Activated T-helper 17 cell treated with anti-CD3 and anti-CD28 coated beads, Interleukin-2, amount 50 U/mL, for 72 hours (primary cell): ENCODE measurements at regions not wholly inside any gene's neighbourhood (a gene's known extent, or its start where the extent isn't known, plus 50 kb on each side); places are given as distances from the start of the nearest gene placed in this dataset.

Experiments used
- ATAC-seq: fragments of 150-1000 bp; cut with Tn5 transposase; replicated peaks from 2 replicates; pipeline ENCODE4 v1.10.0; 2021; ENCODE audit warnings: mild to moderate bottlenecking, moderate library complexity
- H3K27ac Mint-ChIP-seq: one replicate; pipeline ENCODE4 v1.8.0; 2022; ENCODE audit warnings: mixed read lengths
- H3K27me3 Mint-ChIP-seq: one replicate; pipeline ENCODE4 v1.8.0; 2022; ENCODE audit warnings: mixed read lengths
- H3K36me3 Mint-ChIP-seq: one replicate; pipeline ENCODE4 v1.8.0; 2022; ENCODE audit warnings: low read depth, mild to moderate bottlenecking, mixed read lengths
- H3K4me1 Mint-ChIP-seq: one replicate; pipeline ENCODE4 v1.8.0; 2022; ENCODE audit warnings: mixed read lengths
- H3K4me3 Mint-ChIP-seq: one replicate; pipeline ENCODE4 v1.8.0; 2022; ENCODE audit warnings: mild to moderate bottlenecking, mixed read lengths
- H3K9me3 Mint-ChIP-seq: one replicate; pipeline ENCODE4 v1.8.0; 2022; ENCODE audit warnings: mixed read lengths

DNA sequence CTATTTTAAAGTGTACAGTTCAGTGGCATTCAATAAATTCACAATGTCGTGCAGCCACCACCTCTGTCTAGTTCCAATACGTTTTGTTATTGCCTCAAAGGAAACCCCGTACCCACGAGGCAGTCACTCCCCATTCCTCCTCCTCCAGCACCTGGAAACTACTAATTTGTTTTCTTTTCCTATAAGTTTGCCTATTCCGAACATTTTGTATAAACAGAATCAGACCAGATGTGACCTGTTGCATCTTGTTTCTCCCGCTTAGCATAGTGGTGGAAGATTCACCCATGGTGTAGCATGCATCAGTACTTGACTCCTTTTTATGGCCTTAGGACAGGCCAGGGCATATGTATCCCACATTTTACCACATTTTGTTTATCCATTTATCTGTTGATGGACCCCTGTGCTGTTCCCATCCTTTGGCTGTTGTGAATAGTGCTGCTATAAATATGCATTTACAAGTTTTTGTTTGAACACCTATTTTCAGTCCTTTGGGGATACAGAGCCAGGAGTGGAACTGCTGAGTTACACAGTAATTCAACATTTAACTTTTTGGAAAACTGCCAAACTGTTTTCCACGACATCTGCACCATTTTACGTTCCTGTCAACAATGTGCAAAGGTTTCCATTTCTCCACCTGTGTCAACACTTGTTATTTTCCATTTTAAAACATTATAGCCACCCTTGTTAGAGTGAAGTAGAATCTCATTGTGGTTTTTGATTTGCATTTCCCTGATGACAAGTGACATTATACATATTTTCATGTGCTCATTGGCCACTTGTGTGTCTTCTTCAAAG lies 57.8 kb upstream of the STX18 start:
- H3K27me3 Mint-ChIP-seq = no peaks in the 10 kb centered on the region
- H3K36me3 Mint-ChIP-seq = peaks cover 3% of the 10 kb centered on the region
- no peak overlapping the region for H3K4me3 Mint-ChIP-seq
- peaks cover 6% of the 10 kb centered on the region for H3K9me3 Mint-ChIP-seq
- no peaks in the 10 kb centered on the region for H3K4me1 Mint-ChIP-seq
- no peak for ATAC-seq
- H3K27ac Mint-ChIP-seq = peak overlapping the region; percentile 1

DNA sequence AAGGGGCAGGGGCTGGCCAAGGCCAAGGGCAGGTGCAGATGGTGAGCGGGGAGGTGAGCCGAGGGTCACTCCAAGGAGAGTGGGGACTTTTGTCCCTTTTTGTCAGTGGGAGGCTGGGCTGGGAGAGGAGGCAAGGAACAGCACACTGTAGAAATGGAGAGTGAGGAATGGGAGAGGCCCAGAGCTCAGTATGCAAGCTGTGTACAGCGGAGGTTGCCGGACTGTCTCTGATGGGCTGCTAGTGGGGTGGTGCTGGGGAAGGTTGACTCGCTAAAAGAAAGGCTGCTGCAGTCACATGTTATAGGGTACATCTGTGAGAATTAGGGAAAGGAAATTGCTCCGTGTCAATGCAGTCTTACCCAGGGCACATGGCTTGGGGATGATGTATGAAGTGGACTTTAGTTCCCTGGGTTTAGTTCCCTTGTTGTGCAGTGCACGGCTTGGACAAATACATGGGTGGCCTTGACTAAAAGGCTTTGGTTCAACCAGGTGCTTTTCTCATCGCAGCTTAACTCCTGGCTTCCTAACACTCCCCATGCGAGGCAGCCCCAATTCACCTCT lies 57.1 kb upstream of the STX18 start:
- Mint-ChIP-seq H3K4me3 (no peak overlapping the region), H3K27me3 (no peaks in the 10 kb centered on the region), H3K27ac (no peak overlapping the region), H3K9me3 (peaks cover 10% of the 10 kb centered on the region), H3K36me3 (peaks cover 6% of the 10 kb centered on the region), H3K4me1 (no peaks in the 10 kb centered on the region)
- ATAC-seq = no peak

DNA sequence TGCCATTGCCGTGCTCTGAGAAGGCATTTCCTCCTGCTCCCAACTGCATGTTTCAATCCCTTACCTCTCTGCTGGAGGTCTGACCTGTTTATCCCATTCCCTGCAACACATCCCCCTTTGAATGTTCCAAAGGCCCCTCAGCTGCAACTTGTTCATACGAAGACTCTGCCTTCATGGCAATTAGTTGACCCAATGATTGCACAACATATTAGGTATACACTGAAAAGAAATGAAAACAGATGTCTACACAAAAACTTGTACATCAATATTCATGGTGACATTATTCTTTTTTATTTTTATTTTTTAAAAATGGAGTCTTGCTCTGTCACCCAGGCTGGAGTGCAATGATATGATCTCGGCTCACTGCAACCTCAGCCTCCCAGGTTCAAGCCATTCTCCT lies 54.9 kb upstream of the STX18 start:
- H3K27ac Mint-ChIP-seq = no peak overlapping the region
- peaks cover 18% of the 10 kb centered on the region for H3K9me3 Mint-ChIP-seq
- H3K36me3 Mint-ChIP-seq = peaks cover 6% of the 10 kb centered on the region
- no peaks in the 10 kb centered on the region for H3K4me1 Mint-ChIP-seq
- no peaks in the 10 kb centered on the region for H3K27me3 Mint-ChIP-seq
- ATAC-seq = no peak
- H3K4me3 Mint-ChIP-seq = no peak overlapping the region

DNA sequence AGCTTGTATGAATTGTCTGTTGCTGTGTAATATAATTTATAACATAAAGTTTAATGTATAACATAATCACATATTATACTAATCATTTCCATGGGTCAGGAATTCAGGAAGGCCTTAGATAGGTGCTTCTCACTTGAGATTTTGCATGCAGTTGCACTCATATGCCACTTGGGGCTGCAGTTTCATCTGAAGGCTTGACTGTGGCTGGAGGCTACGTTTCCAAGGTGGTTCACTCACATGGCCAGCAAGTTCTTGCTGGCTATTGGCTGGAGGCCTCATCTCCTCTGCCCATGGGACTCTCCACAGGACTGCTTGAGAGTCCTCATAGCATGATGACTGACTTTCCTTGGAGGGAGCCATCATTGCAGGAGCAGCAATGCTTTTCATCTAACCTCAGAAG lies 53.4 kb upstream of the STX18 start:
- Mint-ChIP-seq H3K4me1 (no peaks in the 10 kb centered on the region), H3K9me3 (peaks cover 18% of the 10 kb centered on the region), H3K4me3 (no peak overlapping the region), H3K27me3 (no peaks in the 10 kb centered on the region), H3K27ac (no peak overlapping the region), H3K36me3 (peaks cover 6% of the 10 kb centered on the region)
- ATAC-seq = no peak

DNA sequence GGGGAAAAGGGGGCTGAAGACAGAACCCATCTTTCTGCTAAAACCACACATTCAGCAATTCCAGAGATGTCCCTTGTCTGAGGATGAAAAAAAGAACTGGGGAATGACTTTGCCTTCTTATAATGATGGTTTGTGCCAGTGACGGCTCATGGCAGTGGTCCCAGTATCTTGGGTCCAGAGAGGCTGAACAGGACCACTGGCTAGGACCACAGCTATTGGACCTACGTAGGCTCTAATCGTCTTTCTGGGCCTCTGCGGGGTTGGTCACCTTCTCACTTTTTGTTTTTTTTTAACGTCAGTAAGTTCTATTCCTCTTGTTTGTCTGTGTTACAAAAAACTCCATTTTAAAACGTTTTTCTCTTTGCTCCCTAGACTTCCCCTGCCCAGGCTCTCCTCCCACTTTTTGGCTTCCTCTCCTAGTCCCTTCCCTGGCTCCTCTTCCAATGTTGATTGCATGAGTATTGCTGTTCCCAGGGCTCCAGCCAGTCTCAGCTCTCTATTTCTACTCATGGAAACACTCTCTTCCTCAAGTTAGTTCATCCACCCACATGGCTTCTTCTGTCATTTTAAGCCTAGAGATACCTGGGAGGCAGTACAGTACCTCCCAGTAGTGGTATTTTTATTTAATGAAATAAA lies 52.6 kb upstream of the STX18 start:
- Mint-ChIP-seq H3K36me3 (peaks cover 6% of the 10 kb centered on the region), H3K4me3 (no peak overlapping the region)

DNA sequence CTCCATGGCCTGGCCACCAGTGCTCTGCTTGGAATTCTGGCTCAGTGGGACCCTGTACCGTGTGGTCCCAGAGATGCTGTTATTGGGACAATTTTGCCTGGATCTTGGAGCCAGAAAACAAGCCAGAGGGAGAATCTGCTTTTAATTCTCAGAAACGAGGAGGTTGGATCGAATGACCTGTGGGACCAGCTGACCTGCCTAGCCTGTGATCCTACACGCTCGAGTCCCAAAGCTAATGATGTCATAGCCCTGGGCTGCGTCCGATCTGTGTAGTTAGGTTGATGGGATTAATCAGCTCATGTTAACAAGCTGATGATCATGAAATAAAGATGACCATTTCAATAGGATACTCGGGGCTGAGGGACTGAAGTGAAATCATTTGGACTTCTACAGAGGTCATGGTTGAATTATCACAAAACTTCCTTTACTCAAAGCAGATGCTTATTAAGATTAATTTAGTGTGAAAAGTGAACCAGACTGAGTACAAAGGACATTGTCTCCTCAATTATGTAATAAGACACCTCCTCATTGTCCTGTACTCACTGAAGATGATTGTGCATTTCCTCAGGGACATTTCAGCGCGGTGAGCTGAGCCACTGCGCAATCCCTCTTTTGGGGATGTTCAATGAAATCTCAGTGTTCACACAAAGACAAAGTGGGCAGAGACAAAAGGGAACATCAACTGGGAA lies 51.9 kb upstream of the STX18 start:
- Mint-ChIP-seq H3K4me3 (no peak overlapping the region), H3K4me1 (no peaks in the 10 kb centered on the region), H3K27ac (no peak overlapping the region), H3K27me3 (no peaks in the 10 kb centered on the region), H3K9me3 (peaks cover 18% of the 10 kb centered on the region), H3K36me3 (peaks cover 6% of the 10 kb centered on the region)
- ATAC-seq = no peak

More for the DNA sequence above, 52.6 kb upstream of the STX18 start:
- no peak for ATAC-seq
- no peaks in the 10 kb centered on the region for H3K27me3 Mint-ChIP-seq
- H3K4me1 Mint-ChIP-seq = no peaks in the 10 kb centered on the region
- peaks cover 18% of the 10 kb centered on the region for H3K9me3 Mint-ChIP-seq
- H3K27ac Mint-ChIP-seq = no peak overlapping the region

DNA sequence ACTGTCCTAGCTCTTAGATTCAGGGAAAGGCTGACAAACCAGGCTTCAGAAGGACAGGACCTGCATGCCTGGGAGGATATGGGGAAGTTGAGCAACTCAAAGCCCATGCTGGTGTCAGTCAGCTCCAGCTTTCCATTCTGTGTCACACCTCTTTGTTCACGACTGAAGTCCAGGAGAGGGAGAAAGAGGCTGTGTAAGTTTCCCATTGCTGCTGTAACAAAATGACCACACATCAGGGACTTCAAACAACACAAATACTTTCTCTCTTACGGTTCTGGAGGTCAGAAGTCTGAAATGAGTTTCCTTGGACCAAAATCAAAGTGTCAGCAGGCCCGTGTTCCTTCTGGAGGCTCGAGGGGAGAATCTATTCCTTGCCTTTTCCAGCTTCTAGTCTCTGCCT lies 50.6 kb upstream of the STX18 start:
- no peaks in the 10 kb centered on the region for H3K4me1 Mint-ChIP-seq
- ATAC-seq = no peak
- H3K36me3 Mint-ChIP-seq = peaks cover 6% of the 10 kb centered on the region
- H3K27me3 Mint-ChIP-seq = no peaks in the 10 kb centered on the region
- H3K27ac Mint-ChIP-seq = no peak overlapping the region
- peaks cover 18% of the 10 kb centered on the region for H3K9me3 Mint-ChIP-seq
- no peak overlapping the region for H3K4me3 Mint-ChIP-seq
